ENCODE measurements at regions not wholly inside any gene's neighbourhood (a gene's known extent, or its start where the extent isn't known, plus 50 kb on each side); places are given as distances from the start of the nearest gene placed in this dataset.

DNA sequence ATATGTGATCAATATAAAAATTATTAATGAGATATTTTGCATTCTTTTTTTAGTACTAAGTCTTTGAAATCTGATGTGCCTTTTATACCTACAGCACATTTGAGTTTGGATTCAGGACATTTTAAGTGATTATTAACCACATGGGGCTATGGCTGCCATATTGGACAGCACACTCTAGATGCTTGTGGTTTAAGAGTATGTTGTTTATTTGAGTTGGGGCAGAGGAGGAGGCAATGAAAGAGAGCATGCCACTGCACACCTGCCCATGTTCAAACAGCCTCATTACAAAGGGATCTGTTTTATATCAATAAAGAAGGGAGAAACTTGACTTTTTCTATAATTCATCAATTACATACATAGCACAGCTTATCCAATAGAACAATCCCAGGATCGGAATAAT, 99.4 kb upstream of the EDEM3 start:
- no peak overlapping the region for H3K4me3 ChIP-seq (ENCODE audit: low read length)
- no peak for DNase-seq
- no peaks in the 10 kb centered on the region for H3K79me2 ChIP-seq (ENCODE audit: low read length)
- ChIA-PET POLR2A (ENCODE audit: unreplicated experiment) (no interaction called here), CTCF (no interaction called here)
- no peak overlapping the region for H3K9ac ChIP-seq (ENCODE audit: low read length)
- no peaks in the 10 kb centered on the region for H3K9me2 ChIP-seq (replicated peaks; ENCODE audit: low read length)
- no peaks in the 10 kb centered on the region for H4K20me1 ChIP-seq (ENCODE audit: low read length)
- no peaks in the 10 kb centered on the region for H3K27me3 ChIP-seq (ENCODE audit: low read length)
- no TSS peak for BruUV-seq (replicated peaks)
- H2AFZ ChIP-seq (ENCODE audit: low read length): no peak overlapping the region
- H3K9me3 ChIP-seq (ENCODE audit: low read length): no peaks in the 10 kb centered on the region
- H3F3A ChIP-seq (ENCODE audit: low read length, unreplicated experiment): no peaks in the 10 kb centered on the region
- no peaks in the 10 kb centered on the region for H3K4me1 ChIP-seq (ENCODE audit: insufficient read depth, low read length)
- H3K36me3 ChIP-seq (ENCODE audit: low read depth, low read length): no peaks in the 10 kb centered on the region
- intact Hi-C loops (cut with micrococcal nuclease): no loop called here
- H3K4me2 ChIP-seq (ENCODE audit: low read length): no peak overlapping the region
- no peak for ATAC-seq
- TF ChIP-seq, protein P1, sequence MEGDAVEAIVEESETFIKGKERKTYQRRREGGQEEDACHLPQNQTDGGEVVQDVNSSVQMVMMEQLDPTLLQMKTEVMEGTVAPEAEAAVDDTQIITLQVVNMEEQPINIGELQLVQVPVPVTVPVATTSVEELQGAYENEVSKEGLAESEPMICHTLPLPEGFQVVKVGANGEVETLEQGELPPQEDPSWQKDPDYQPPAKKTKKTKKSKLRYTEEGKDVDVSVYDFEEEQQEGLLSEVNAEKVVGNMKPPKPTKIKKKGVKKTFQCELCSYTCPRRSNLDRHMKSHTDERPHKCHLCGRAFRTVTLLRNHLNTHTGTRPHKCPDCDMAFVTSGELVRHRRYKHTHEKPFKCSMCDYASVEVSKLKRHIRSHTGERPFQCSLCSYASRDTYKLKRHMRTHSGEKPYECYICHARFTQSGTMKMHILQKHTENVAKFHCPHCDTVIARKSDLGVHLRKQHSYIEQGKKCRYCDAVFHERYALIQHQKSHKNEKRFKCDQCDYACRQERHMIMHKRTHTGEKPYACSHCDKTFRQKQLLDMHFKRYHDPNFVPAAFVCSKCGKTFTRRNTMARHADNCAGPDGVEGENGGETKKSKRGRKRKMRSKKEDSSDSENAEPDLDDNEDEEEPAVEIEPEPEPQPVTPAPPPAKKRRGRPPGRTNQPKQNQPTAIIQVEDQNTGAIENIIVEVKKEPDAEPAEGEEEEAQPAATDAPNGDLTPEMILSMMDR (conservative IDR thresholded peaks at IDR 0.05; ENCODE audit: low read depth, low read length): no peak
- TF ChIP-seq EZH2phosphoT487 (IDR thresholded peaks at IDR 0.05; ENCODE audit: borderline replicate concordance, low read length): no peak
- TF ChIP-seq EZH2 (IDR thresholded peaks at IDR 0.05; ENCODE audit: low read length, unreplicated experiment): no peak
- H3K27ac ChIP-seq (ENCODE audit: low read length): no peak overlapping the region

DNA sequence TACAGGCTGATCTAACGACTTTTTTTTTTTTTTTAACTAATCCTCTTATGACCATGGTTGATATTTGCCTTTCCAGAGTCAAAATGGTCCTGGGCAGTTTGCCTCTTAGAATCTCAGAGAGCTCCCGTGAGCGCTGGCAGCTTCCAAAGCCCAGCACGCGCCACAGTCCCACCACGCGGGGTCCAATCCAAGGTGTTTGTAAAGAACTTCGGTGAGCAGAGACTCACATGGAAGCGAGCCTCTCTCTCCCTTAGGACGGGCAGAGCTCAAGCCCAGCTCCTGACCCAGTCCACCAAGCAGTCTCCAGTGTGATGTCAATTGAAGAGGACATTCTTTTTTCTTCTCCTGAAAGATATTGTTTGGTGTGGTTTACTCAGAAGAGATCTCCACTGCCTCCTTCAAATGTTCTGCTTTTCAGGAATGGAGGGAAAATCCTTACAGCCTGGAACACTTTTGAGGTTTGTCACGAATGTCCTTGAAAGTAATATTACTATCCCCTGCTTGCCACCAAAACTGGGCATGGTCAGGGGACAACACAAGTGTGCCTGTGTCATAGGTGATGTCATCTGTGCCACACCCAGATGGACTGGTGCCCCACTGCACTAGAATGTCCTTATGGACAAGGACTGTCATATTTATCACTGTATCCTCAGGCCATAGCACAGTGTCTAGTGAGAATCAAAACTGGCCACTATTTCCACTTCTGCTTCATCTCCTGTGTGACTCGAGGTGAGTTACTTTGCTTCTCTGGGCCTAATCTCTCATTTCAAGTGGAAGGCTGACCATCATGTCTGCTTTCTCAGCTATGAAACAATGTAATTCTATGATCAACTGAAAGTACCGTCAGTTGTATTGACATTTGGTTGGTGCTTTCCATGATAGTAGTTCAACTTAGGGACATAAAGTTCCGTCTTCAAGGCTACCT, 97.4 kb upstream of the EDEM3 start:
- TF ChIP-seq, protein P1 (conservative IDR thresholded peaks at IDR 0.05; ENCODE audit: low read depth, low read length): no peak
- TF ChIP-seq EZH2phosphoT487 (IDR thresholded peaks at IDR 0.05; ENCODE audit: borderline replicate concordance, low read length): no peak
- no peak for TF ChIP-seq EZH2 (IDR thresholded peaks at IDR 0.05; ENCODE audit: low read length, unreplicated experiment)
- DNase-seq (no peak), ATAC-seq (no peak)
- no peak overlapping the region for H3K4me3 ChIP-seq (ENCODE audit: low read length)
- no peaks in the 10 kb centered on the region for H3K9me2 ChIP-seq (replicated peaks; ENCODE audit: low read length)
- no peaks in the 10 kb centered on the region for H3F3A ChIP-seq (ENCODE audit: low read length, unreplicated experiment)
- intact Hi-C loops (cut with micrococcal nuclease): no loop called here
- no peaks in the 10 kb centered on the region for H3K27me3 ChIP-seq (ENCODE audit: low read length)
- H3K9ac ChIP-seq (ENCODE audit: low read length): no peak overlapping the region
- no peak overlapping the region for H3K27ac ChIP-seq (ENCODE audit: low read length)
- H3K36me3 ChIP-seq (ENCODE audit: low read depth, low read length): no peaks in the 10 kb centered on the region
- no peaks in the 10 kb centered on the region for H3K9me3 ChIP-seq (ENCODE audit: low read length)
- H3K79me2 ChIP-seq (ENCODE audit: low read length): no peaks in the 10 kb centered on the region
- CTCF ChIA-PET: no interaction called here
- POLR2A ChIA-PET (ENCODE audit: unreplicated experiment): interaction anchor here (0.7 kb wide), 1 partner anchor 282 kb away, joined by 7 read pairs; no protein-coding TSS in a partner anchor
- BruUV-seq (replicated peaks): no TSS peak
- H3K4me2 ChIP-seq (ENCODE audit: low read length): no peak overlapping the region
- H3K4me1 ChIP-seq (ENCODE audit: insufficient read depth, low read length): no peaks in the 10 kb centered on the region
- no peaks in the 10 kb centered on the region for H4K20me1 ChIP-seq (ENCODE audit: low read length)
- H2AFZ ChIP-seq (ENCODE audit: low read length): no peak overlapping the region
